Psoas muscle (tissue), 7 donors: ENCODE measurements at regions not wholly inside any gene's neighbourhood (a gene's known extent, or its start where the extent isn't known, plus 50 kb on each side); places are given as distances from the start of the nearest gene placed in this dataset.

Experiments used
- ATAC-seq, 4 donors: fragments of 200-7000 bp; cut with Tn5 transposase; one replicate each; pipeline ENCODE4 v1.9.1; 2020; ENCODE audit warnings: moderate library complexity in 3 of 4, mild to moderate bottlenecking in 2 of 4
- DNase-seq, 2 donors: peaks; one replicate each; pipeline ENCODE4 v3.0.0-alpha.2; 2020
- H3K27ac ChIP-seq: fragments of 200-600 bp; one replicate; pipeline ENCODE4 v1.8.0; 2022
- H3K27me3 ChIP-seq, 3 donors: fragments of 200-600 bp in 1 of 3; one replicate each; pipeline versions ENCODE4 v1.6.1 to v1.8.0; 2013 to 2022; ENCODE audit warnings: low read length in 2 of 3, mild to moderate bottlenecking in 2 of 3, moderate library complexity in 1 of 3; ENCODE audit not compliant: insufficient read depth in 3 of 3
- H3K36me3 ChIP-seq, 2 donors: fragments of 200-600 bp in 1 of 2; one replicate each; pipeline versions ENCODE4 v1.6.1 to v1.8.0; 2013 to 2022; ENCODE audit warnings: low read depth in 1 of 2, mild to moderate bottlenecking in 1 of 2, moderate library complexity in 1 of 2; ENCODE audit not compliant: insufficient read depth in 1 of 2
- H3K4me1 ChIP-seq: fragments of 200-600 bp; one replicate; pipeline ENCODE4 v1.8.0; 2022
- H3K4me3 ChIP-seq: fragments of 200-600 bp; one replicate; pipeline ENCODE4 v1.8.0; 2022; ENCODE audit warnings: mild to moderate bottlenecking
- H3K9me3 ChIP-seq: fragments of 200-600 bp; one replicate; pipeline ENCODE4 v1.8.0; 2022
- WGBS, 3 donors: extraction: QIAGEN DNeasy Blood & Tissue Kit; methylation state at CpG; one replicate each; pipeline versions ENCODE4 v1.1.6 to v1.1.7; 2013; 5-methylcytosine and 5-hydroxymethylcytosine counted together
- intact Hi-C, 2 donors: fragments of 100-400 bp; cut with DNase I; formaldehyde crosslinking; loops; one replicate each; pipeline versions ENCODE4 v1.11.0 to v1.14.2; 2022
- TF ChIP-seq, protein P1 (sequence below): fragments of 200-600 bp; IDR thresholded peaks from one replicate; pipeline ENCODE4 v1.8.0; 2022; ENCODE audit warnings: antibody characterized with exemption
- donor health status: healthy with polysubstance abuse.
- donor health status: DM: no; HTN: no; CAD: no; lungs with moderate emphysema.
- donor health status: Bipolar disorder and iron deficiency.
- donor health status: healthy.
- donor health status: DM: yes; HTN: yes; CAD: no.
- donor health status: DM: no; HTN: no; CAD: no.
- donor health status: DM: yes; HTN: yes; CAD: no.

DNA sequence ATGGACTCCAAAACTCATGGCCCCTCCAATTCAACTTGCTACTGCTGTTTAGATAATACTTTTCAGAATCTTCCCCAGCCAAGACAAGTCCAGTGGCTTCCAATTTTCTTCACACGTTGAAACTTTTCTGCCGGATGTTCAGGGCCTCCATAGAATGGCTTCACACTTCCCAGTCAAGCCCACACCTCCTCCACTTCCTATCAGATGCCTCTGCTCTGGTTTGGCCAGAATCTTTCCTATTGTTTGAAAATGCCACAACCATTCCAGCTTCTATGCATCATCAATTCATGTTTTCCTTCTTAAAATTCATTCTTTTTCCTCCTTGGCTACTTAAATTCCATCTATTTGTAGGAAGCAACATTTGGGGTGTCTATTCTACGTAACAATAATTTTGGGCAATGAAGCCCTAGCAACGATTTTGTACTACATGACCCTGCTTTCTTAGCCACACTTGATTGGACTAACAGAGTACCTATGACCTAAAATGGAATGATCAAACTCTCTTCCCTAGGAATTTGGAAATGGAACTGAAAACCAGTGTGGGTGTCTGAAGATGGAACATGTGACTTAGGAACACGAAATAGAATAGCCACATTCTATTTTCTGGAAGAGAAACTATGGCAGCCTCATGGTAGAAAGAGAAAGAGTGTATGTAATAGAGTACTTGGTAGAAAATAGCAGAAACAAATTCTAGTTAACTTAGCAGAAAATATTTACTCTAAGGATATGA is 74.1 kb upstream of the CNIH3 start:
- H3K9me3 ChIP-seq, result no peaks in the 10 kb centered on the region
- intact Hi-C loops, result no loop called here
- no peaks in the 10 kb centered on the region for H3K4me1 ChIP-seq
- DNase-seq (no peak), ATAC-seq (no peak)
- H3K36me3 ChIP-seq, result no peaks in the 10 kb centered on the region
- H3K4me3 ChIP-seq, result no peak overlapping the region
- no peak overlapping the region for H3K27ac ChIP-seq
- TF ChIP-seq, protein P1, sequence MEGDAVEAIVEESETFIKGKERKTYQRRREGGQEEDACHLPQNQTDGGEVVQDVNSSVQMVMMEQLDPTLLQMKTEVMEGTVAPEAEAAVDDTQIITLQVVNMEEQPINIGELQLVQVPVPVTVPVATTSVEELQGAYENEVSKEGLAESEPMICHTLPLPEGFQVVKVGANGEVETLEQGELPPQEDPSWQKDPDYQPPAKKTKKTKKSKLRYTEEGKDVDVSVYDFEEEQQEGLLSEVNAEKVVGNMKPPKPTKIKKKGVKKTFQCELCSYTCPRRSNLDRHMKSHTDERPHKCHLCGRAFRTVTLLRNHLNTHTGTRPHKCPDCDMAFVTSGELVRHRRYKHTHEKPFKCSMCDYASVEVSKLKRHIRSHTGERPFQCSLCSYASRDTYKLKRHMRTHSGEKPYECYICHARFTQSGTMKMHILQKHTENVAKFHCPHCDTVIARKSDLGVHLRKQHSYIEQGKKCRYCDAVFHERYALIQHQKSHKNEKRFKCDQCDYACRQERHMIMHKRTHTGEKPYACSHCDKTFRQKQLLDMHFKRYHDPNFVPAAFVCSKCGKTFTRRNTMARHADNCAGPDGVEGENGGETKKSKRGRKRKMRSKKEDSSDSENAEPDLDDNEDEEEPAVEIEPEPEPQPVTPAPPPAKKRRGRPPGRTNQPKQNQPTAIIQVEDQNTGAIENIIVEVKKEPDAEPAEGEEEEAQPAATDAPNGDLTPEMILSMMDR, result no peak
- no peaks in the 10 kb centered on the region for H3K27me3 ChIP-seq
- 77 to 81% (median 80%) methylated on average over 5 of the region's 5 CpGs for WGBS, 3 donors

DNA sequence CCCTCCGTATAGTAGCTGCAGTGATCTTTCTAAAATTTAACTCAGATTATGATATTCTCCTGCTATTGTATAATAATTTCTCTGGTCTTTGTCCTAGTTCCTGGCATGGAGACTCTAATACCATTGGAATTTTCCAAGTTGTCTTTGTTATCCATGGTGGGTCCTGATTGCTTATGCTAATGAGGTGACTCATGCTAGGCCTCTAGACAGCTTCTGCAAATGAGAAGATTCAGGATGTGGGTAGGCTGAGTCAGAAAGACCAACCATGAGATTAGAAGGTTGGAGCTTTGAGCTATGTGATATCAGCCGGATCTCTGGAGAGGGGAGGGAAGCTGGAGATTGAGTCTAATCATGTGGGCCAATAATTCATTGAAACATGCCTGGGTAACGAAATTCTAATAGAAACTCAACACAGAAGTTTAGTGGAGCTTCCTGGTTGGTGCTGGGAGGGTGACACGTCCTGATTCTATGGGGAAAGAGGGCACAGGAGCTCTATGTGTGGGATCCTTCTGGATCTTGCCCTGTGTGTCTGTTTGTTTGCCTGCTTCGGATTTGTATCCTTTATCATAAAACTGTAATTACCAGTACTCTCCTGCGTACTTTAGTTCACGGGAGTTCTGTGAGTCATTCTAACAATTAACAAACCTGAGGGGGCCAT is 73.2 kb upstream of the CNIH3 start:
- intact Hi-C loops, result no loop called here
- H3K9me3 ChIP-seq, result no peaks in the 10 kb centered on the region
- TF ChIP-seq, protein P1, result no peak
- H3K27ac ChIP-seq, result no peak overlapping the region
- WGBS, 3 donors, result 63 to 91% (median 82%) methylated on average over 7 of the region's 7 CpGs
- no peaks in the 10 kb centered on the region for H3K27me3 ChIP-seq
- no peak for DNase-seq
- H3K36me3 ChIP-seq, result no peaks in the 10 kb centered on the region
- H3K4me1 ChIP-seq, result no peaks in the 10 kb centered on the region
- H3K4me3 ChIP-seq, result no peak overlapping the region
- peak in 3 of 4 donors; percentile 45 to 60 (median 51) for ATAC-seq

DNA sequence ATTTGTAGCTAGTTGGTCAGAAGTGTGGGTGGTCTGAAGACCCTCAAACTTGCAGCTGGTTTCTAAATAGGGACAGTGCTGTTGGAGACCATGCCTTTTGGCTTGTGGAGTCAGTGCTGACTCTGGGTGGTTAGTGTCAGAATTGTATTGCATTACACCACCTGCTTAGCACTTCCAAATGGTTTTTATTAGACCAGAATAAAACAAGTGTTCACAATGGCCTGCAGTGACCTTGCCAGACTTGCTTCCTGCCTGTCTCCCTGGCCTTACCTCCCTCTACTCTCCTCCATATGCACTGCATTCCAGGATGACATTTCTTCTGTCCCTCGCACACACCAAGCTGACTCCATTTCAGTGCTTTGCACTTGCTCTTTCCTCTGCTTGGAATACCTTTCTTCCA is 72.7 kb upstream of the CNIH3 start:
- Histone ChIP-seq H3K36me3 (no peaks in the 10 kb centered on the region), H3K27ac (no peak overlapping the region), H3K4me3 (no peak overlapping the region), H3K4me1 (no peaks in the 10 kb centered on the region), H3K27me3 (no peaks in the 10 kb centered on the region), H3K9me3 (no peaks in the 10 kb centered on the region)
- intact Hi-C loops, result no loop called here
- WGBS, 3 donors, result 50 to 59% (median 51%) methylated on average over 1 of the region's 1 CpG
- ATAC-seq, result peak in 3 of 4 donors; percentile 83 to 88 (median 84)
- TF ChIP-seq, protein P1, result no peak
- no peak for DNase-seq

DNA sequence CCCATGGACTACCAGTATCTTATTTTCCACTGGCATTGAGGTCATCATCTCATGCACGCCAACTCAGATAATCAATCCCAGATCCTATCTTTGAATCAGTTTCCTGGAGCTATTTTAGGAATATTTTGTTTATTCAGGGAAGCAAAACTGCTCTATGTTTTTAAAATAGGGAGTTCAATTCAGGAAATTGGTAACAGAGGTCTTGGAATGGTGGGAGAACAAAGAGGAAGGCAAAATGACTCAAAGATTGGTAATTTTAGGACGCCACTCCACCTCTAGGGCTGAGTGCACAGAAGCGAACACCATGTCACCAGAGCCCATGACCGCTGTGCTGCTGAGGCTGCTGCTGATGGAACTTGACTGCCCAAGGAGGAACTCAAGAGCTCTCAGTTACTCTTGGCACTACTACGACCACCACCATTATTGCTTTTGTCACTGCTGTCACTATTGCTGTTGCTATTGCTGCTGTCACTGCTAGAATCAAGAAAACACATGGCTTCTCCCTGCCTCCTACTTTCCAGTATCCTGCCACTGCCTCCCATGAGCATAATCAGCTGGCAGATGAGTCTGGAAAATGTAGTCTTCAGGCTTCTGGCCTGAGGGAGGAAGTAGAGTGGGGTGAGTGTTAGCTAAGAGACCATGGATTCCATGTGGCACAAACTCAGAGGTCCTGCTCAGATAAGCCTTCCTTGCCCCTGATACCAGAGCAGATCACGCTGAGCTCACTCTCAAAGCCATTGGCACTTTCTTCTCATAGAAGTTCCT is 71.6 kb upstream of the CNIH3 start:
- 89 to 91% (median 90%) methylated on average over 6 of the region's 6 CpGs for WGBS, 3 donors
- intact Hi-C loops, result loop anchor here in 1 of 2 donors (2.0 kb wide), 1 partner anchor 18 kb away; no protein-coding TSS in a partner anchor
- no peak for ATAC-seq

More for the DNA sequence above, 71.6 kb upstream of the CNIH3 start:
- Histone ChIP-seq H3K9me3 (no peaks in the 10 kb centered on the region), H3K4me3 (no peak overlapping the region), H3K4me1 (no peaks in the 10 kb centered on the region), H3K36me3 (no peaks in the 10 kb centered on the region), H3K27ac (no peak overlapping the region), H3K27me3 (no peaks in the 10 kb centered on the region)
- TF ChIP-seq, protein P1, result no peak
- no peak for DNase-seq
